A673 (cell line): ENCODE measurements at regions not wholly inside any gene's neighbourhood (a gene's known extent, or its start where the extent isn't known, plus 50 kb on each side); places are given as distances from the start of the nearest gene placed in this dataset.

Experiments used
- BruUV-seq: library from RNA; stranded (reverse); fragments of 400-500 nt; replicated peaks from 2 replicates; lab custom pipeline; 2021; lab: Mats Ljungman, UMichigan
- CTCF ChIA-PET: fragments of 300-600 bp; sonication (Branson Sonifier 250); formaldehyde crosslinking; loops from one replicate; lab custom pipeline; 2022; ENCODE audit warnings: antibody characterized with exemption; lab: Charles Lee
- POLR2A ChIA-PET: fragments of 300-600 bp; sonication (Branson Sonifier 250); formaldehyde crosslinking; loops from one replicate; lab custom pipeline; 2022; ENCODE audit warnings: antibody characterized with exemption; ENCODE audit not compliant: low non-redundant PET; lab: Charles Lee
- DNase-seq: peaks from one replicate; pipeline ENCODE4 v3.0.0-alpha.2; 2015; ENCODE audit warnings: low spot score
- H3K27ac ChIP-seq: fragments of 200-600 bp; sonication (generic); 2 replicates; pipeline ENCODE4 v1.5.1; 2016; ENCODE audit warnings: mixed run types, low read depth, mild to moderate bottlenecking, mixed read lengths, antibody characterized with exemption, low read length; ENCODE audit not compliant: poor library complexity, severe bottlenecking
- H3K27me3 ChIP-seq: fragments of 200-600 bp; sonication (generic); replicated peaks from 2 replicates; pipeline ENCODE4 v1.6.1; 2017; ENCODE audit warnings: mixed run types, low read depth, mild to moderate bottlenecking, mixed read lengths, antibody characterized with exemption, low read length; ENCODE audit not compliant: insufficient read depth, poor library complexity
- H3K36me3 ChIP-seq: fragments of 200-600 bp; sonication (generic); 2 replicates; pipeline ENCODE4 v1.6.1; 2016; ENCODE audit warnings: mixed run types, mild to moderate bottlenecking, mixed read lengths, antibody characterized with exemption, low read length; ENCODE audit not compliant: insufficient read depth, poor library complexity, severe bottlenecking
- H3K4me1 ChIP-seq: fragments of 200-600 bp; sonication (generic); 2 replicates; pipeline ENCODE4 v1.6.1; 2017; ENCODE audit warnings: mixed run types, mild to moderate bottlenecking, mixed read lengths, antibody characterized with exemption, low read length; ENCODE audit not compliant: insufficient read depth, poor library complexity, severe bottlenecking
- H3K4me3 ChIP-seq: fragments of 200-600 bp; sonication (generic); 2 replicates; pipeline ENCODE4 v1.5.1; 2016; ENCODE audit warnings: low read depth, mixed run types, mild to moderate bottlenecking, mixed read lengths, low read length; ENCODE audit not compliant: poor library complexity, severe bottlenecking
- H3K9me3 ChIP-seq: fragments of 200-600 bp; sonication (generic); 2 replicates; pipeline ENCODE4 v1.6.1; 2016; ENCODE audit warnings: mixed run types, low read depth, mild to moderate bottlenecking, mixed read lengths, antibody characterized with exemption, low read length; ENCODE audit not compliant: poor library complexity, severe bottlenecking
- CTCF ChIP-seq: fragments of 300-800, 200-600 bp; sonication (generic); conservative IDR thresholded peaks from 2 replicates; pipeline ENCODE4 v1.5.1; 2017; ENCODE audit warnings: low read depth, mild to moderate bottlenecking, antibody characterized with exemption, low read length, moderate library complexity, mixed read lengths
- EZH2 ChIP-seq: fragments of 200-600 bp; sonication (generic); IDR thresholded peaks from 2 replicates; pipeline ENCODE4 v1.6.1; 2017; ENCODE audit warnings: borderline replicate concordance, low read depth, mild to moderate bottlenecking, mixed read lengths, antibody characterized with exemption, low read length; ENCODE audit not compliant: poor library complexity, severe bottlenecking
- intact Hi-C: fragments of 100-400 bp; cut with micrococcal nuclease; formaldehyde crosslinking; loops from one replicate; pipeline ENCODE4 v1.10.0; 2022; ENCODE audit not compliant: unreplicated experiment

- ChIA-PET CTCF (no interaction called here), POLR2A (no interaction called here)
- Histone ChIP-seq H3K4me3 (no peak overlapping the region), H3K27ac (no peak overlapping the region), H3K9me3 (no peaks in the 10 kb centered on the region), H3K4me1 (no peaks in the 10 kb centered on the region), H3K27me3 (no peaks in the 10 kb centered on the region), H3K36me3 (no peaks in the 10 kb centered on the region)
- TF ChIP-seq EZH2: no peak
- TF ChIP-seq CTCF: no peak
- intact Hi-C loops: no loop called here
- DNase-seq: no peak
- no TSS peak for BruUV-seq
Observed at GRCh38 chr17:73813201-73813600, 169.0 kb upstream of the SDK2 start.

GRCh38 chr17:73814075-73814474, 169.8 kb upstream of the SDK2 start:
- ChIA-PET CTCF (no interaction called here), POLR2A (no interaction called here)

GRCh38 chr17:73815474-73815873, 171.2 kb upstream of the SDK2 start:
- peaks cover 2% of the 10 kb centered on the region for H3K4me1 ChIP-seq
- H3K4me3 ChIP-seq: no peak overlapping the region
- ChIA-PET POLR2A (no interaction called here), CTCF (no interaction called here)
- no peak for DNase-seq
- intact Hi-C loops: no loop called here
- no peak for TF ChIP-seq CTCF
- no peak for TF ChIP-seq EZH2
- peaks cover 8% of the 10 kb centered on the region for H3K9me3 ChIP-seq
- BruUV-seq: no TSS peak
- H3K27me3 ChIP-seq: no peaks in the 10 kb centered on the region
- H3K27ac ChIP-seq: no peak overlapping the region
- H3K36me3 ChIP-seq: no peaks in the 10 kb centered on the region

More at GRCh38 chr17:73814075-73814474, 169.8 kb upstream of the SDK2 start:
- Histone ChIP-seq H3K4me3 (no peak overlapping the region), H3K27ac (no peak overlapping the region), H3K27me3 (no peaks in the 10 kb centered on the region), H3K36me3 (no peaks in the 10 kb centered on the region), H3K9me3 (peaks cover 4% of the 10 kb centered on the region), H3K4me1 (no peaks in the 10 kb centered on the region)
- no TSS peak for BruUV-seq
- no peak for TF ChIP-seq CTCF
- no peak for TF ChIP-seq EZH2
- intact Hi-C loops: no loop called here
- no peak for DNase-seq
